ENCODE measurements at regions not wholly inside any gene's neighbourhood (a gene's known extent, or its start where the extent isn't known, plus 50 kb on each side); places are given as distances from the start of the nearest gene placed in this dataset.
"Not testable (repeated sequence)": the region's sequence is repeated elsewhere in the genome, so short reads cannot be mapped to it uniquely, and the experiment has no call there.

DNA sequence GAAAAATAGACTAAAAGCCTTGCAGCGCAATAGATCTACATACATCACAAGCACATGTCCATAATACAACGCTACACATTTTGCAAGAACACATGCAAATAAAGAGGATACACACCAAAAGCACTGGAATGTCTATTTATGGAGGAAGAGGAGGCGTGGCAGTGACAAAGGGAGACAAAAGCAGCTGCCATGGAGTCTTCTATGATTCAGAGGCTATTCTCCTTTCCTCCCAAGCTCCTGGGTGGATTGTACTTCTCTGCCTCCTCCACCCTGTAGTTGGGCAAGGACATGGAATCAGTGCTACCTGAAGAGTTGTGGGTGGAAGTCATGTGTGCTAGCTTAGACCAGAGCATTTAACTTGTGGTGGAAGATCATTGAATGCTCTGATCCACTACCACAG, 57.9 kb upstream of the ABHD2 start:
- H3K36me3 Mint-ChIP-seq (ENCODE audit: low read depth) = no peaks in the 10 kb centered on the region
- H3K27ac Mint-ChIP-seq = no peak overlapping the region
- H3K4me1 Mint-ChIP-seq = no peaks in the 10 kb centered on the region
- peaks cover 14% of the 10 kb centered on the region for H3K27me3 Mint-ChIP-seq
- ATAC-seq (replicated peaks) = no peak
- H3K4me3 Mint-ChIP-seq = no peak overlapping the region
- no peaks in the 10 kb centered on the region for H3K9me3 Mint-ChIP-seq

DNA sequence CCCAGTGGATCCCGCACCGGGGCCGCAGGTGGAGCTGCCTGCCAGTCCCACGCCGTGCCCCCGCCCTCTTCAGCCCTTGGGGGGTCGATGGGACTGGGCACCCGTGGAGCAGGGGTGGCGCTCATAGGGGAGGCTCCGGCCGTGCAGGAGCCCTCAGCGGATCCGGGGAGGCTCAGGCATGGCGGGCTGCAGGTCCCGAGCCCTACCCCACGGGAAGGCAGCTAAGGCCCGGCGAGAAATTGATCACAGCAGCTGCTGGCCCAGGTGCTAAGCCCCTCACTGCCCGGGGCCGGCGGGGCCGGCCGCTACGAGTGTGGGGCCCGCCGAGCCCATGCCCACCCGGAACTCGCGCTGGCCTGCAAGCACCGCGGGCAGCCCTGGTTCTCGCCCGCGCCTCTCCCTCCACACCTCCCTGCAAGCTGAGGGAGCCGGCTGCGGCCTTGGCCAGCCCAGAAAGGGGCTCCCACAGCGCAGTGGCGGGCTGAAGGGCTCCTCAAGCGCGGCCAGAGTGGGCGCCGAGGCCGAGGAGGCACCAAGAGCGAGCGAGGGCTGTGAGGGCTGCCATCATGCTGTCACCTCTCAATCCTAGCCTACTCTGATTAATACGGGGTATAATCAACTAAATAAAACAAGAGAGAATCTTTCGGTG, 56.5 kb upstream of the ABHD2 start:
- H3K4me3 Mint-ChIP-seq; H3K4me1 Mint-ChIP-seq; H3K36me3 Mint-ChIP-seq (ENCODE audit: low read depth); H3K9me3 Mint-ChIP-seq; H3K27ac Mint-ChIP-seq; ATAC-seq (replicated peaks): not testable (repeated sequence)
- peaks cover 16% of the 10 kb centered on the region for H3K27me3 Mint-ChIP-seq

DNA sequence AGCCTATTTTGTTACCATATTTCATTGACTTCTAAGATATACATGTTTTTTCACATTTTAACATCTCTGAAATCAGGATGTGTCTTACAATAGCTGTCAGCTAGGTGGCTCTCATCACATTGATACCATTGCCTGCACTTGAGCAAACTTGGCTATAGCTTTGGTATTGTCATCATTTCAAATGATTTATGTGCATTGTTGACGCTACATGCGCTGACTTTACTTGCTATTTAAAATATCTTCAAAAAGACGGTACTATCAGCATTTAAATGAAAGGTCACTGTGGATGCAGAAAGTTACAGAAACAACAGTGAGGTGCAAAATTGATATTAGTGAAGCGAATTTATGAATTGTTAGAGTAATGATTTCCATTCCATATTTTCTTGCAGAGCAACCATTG, 54.0 kb upstream of the ABHD2 start:
- Mint-ChIP-seq H3K4me3 (no peak overlapping the region), H3K9me3 (no peaks in the 10 kb centered on the region), H3K36me3 (ENCODE audit: low read depth) (no peaks in the 10 kb centered on the region), H3K27ac (no peak overlapping the region), H3K4me1 (no peaks in the 10 kb centered on the region), H3K27me3 (peaks cover 22% of the 10 kb centered on the region)
- ATAC-seq (replicated peaks) = no peak

DNA sequence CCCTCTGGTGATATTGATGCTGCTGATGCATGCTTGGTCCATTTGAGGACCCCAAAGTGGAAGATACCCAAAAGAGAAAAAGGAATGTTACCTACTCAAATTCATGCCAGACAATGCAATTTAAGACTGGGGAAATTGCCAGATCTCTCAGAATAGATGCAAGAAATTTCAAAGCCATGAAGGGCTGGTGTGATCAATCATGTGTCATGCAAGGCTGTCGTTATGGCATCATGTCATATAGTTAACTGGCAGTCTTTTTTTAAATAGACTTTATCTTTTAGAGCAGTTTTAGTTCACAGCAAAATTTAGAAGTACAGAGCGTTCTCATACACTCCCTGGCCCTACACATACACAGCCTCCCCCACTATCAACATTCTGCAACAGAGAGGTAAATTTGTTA, 53.1 kb upstream of the ABHD2 start:
- no peak overlapping the region for H3K4me3 Mint-ChIP-seq
- no peak overlapping the region for H3K27ac Mint-ChIP-seq
- H3K4me1 Mint-ChIP-seq = no peaks in the 10 kb centered on the region
- no peaks in the 10 kb centered on the region for H3K36me3 Mint-ChIP-seq (ENCODE audit: low read depth)
- ATAC-seq (replicated peaks) = no peak
- peaks cover 25% of the 10 kb centered on the region for H3K27me3 Mint-ChIP-seq
- H3K9me3 Mint-ChIP-seq = no peaks in the 10 kb centered on the region

DNA sequence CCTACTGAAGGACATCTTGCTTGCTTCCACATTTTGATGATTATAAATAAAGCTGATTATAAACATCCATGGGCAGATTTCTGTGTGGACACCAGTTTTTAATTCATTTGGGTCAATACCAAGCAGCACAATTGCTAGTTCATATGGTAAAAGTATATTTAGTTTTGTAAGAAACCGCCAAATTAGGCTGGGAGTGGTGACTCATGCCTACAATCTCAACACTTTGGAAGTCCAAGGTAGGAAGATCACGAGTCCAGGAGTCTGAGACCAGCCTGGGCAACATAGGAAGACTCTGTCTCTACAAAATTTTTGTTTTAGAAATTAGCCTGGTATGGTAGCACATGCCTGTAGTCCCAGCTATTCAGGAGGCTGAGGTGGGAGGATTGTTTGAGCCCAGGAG, 52.6 kb upstream of the ABHD2 start:
- no peaks in the 10 kb centered on the region for H3K4me1 Mint-ChIP-seq
- peaks cover 28% of the 10 kb centered on the region for H3K27me3 Mint-ChIP-seq
- no peak overlapping the region for H3K27ac Mint-ChIP-seq
- no peaks in the 10 kb centered on the region for H3K9me3 Mint-ChIP-seq
- H3K4me3 Mint-ChIP-seq = no peak overlapping the region
- H3K36me3 Mint-ChIP-seq (ENCODE audit: low read depth) = no peaks in the 10 kb centered on the region
- no peak for ATAC-seq (replicated peaks)

DNA sequence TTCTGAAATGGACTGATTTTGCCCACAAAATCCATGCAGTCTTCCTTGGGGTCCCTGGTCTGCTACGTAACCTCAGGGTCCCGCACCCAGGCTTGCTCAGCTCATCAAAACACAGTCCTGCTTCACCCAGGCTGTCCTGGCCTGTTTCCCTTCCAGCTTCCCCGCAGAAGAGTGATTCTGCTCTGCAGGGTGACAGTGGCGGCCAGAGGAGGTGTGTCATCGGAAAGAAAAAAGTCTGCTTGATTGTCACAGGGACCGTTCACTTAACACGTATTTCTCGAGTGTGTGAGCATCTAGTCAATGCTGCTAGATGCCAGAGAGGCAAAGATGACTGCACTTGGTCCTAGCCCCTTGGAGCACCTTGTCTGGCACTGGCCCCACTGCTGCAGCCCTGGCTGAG, 50.1 kb upstream of the ABHD2 start:
- no peaks in the 10 kb centered on the region for H3K36me3 Mint-ChIP-seq (ENCODE audit: low read depth)
- H3K27me3 Mint-ChIP-seq = peaks cover 28% of the 10 kb centered on the region
- ATAC-seq (replicated peaks) = no peak
- H3K4me1 Mint-ChIP-seq = no peaks in the 10 kb centered on the region
- no peak overlapping the region for H3K27ac Mint-ChIP-seq
- H3K4me3 Mint-ChIP-seq = no peak overlapping the region
- no peaks in the 10 kb centered on the region for H3K9me3 Mint-ChIP-seq

Measured in activated T-helper 17 cell treated with anti-CD3 and anti-CD28 coated beads, Interleukin-2, amount 50 U/mL, for 72 hours (primary cell).